Hepatic stellate cell (primary cell): ENCODE measurements at regions not wholly inside any gene's neighbourhood (a gene's known extent, or its start where the extent isn't known, plus 50 kb on each side); places are given as distances from the start of the nearest gene placed in this dataset.
"Not testable (repeated sequence)": the region's sequence is repeated elsewhere in the genome, so short reads cannot be mapped to it uniquely, and the experiment has no call there.

Source experiments
- DNase-seq: peaks from one replicate; pipeline ENCODE4 v3.0.0; 2011; ENCODE audit warnings: low spot score

- DNase-seq = no peak
Observed at GRCh38 chr3:162329514-162329913, 832.9 kb downstream of the OTOL1 start.

- no peak for DNase-seq
Observed at GRCh38 chr3:162332344-162332743, 835.7 kb downstream of the OTOL1 start.

- no peak for DNase-seq
Observed at GRCh38 chr3:162334537-162334936, 837.9 kb downstream of the OTOL1 start.

- peak; percentile 1 for DNase-seq
Observed at GRCh38 chr3:162337630-162338029, 841.0 kb downstream of the OTOL1 start.

GRCh38 chr3:162338514-162338913 is 841.9 kb downstream of the OTOL1 start:
- no peak for DNase-seq

- no peak for DNase-seq
Observed at GRCh38 chr3:162348912-162349311, 852.3 kb downstream of the OTOL1 start.

GRCh38 chr3:162353414-162353813 is 856.8 kb downstream of the OTOL1 start:
- DNase-seq = no peak

- peak; percentile 4 for DNase-seq
Observed at GRCh38 chr3:162354356-162354755, 857.7 kb downstream of the OTOL1 start.

GRCh38 chr3:162365066-162365719 is 868.6 kb downstream of the OTOL1 start:
- no peak for DNase-seq

- no peak for DNase-seq
Observed at GRCh38 chr3:162366166-162366766, 869.7 kb downstream of the OTOL1 start.

GRCh38 chr3:162367429-162368260 is 871.0 kb downstream of the OTOL1 start:
- no peak for DNase-seq

- no peak for DNase-seq
Observed at GRCh38 chr3:162368417-162368816, 871.8 kb downstream of the OTOL1 start.

GRCh38 chr3:162369306-162369705 is 872.7 kb downstream of the OTOL1 start:
- no peak for DNase-seq

GRCh38 chr3:162370141-162370540 is 873.5 kb downstream of the OTOL1 start:
- no peak for DNase-seq

- DNase-seq = no peak
Observed at GRCh38 chr3:162376761-162377160, 880.2 kb downstream of the OTOL1 start.

- DNase-seq = no peak
Observed at GRCh38 chr3:162377608-162378007, 881.0 kb downstream of the OTOL1 start.

- DNase-seq = no peak
Observed at GRCh38 chr3:162385387-162385786, 888.8 kb downstream of the OTOL1 start.

GRCh38 chr3:162390891-162391290 is 894.3 kb downstream of the OTOL1 start:
- DNase-seq = peak; percentile 25

- DNase-seq = peak; percentile 7
Observed at GRCh38 chr3:162391301-162391700, 894.7 kb downstream of the OTOL1 start.

- DNase-seq = no peak
Observed at GRCh38 chr3:162395496-162395895, 898.9 kb downstream of the OTOL1 start.

- no peak for DNase-seq
Observed at GRCh38 chr3:162398554-162398953, 901.9 kb downstream of the OTOL1 start.

GRCh38 chr3:162400697-162401096 is 904.1 kb downstream of the OTOL1 start:
- DNase-seq = no peak

- not testable (repeated sequence) for DNase-seq
Observed at GRCh38 chr3:162411556-162411955, 914.9 kb downstream of the OTOL1 start.
